ENCODE measurements at regions not wholly inside any gene's neighbourhood (a gene's known extent, or its start where the extent isn't known, plus 50 kb on each side); places are given as distances from the start of the nearest gene placed in this dataset.

- Histone ChIP-seq H4K20me1 (ENCODE audit: insufficient read depth, low read length, poor library complexity, severe bottlenecking) (no peaks in the 10 kb centered on the region), H3K4me2 (ENCODE audit: low read depth, low read length, poor library complexity, severe bottlenecking) (no peak overlapping the region), H3K79me2 (ENCODE audit: insufficient read depth, low read length) (no peaks in the 10 kb centered on the region), H3K4me1 (ENCODE audit: insufficient read depth, low read length, poor library complexity, severe bottlenecking) (no peaks in the 10 kb centered on the region), H3K9ac (ENCODE audit: low read depth, low read length, poor library complexity, severe bottlenecking) (no peak overlapping the region), H3K9me3 (ENCODE audit: insufficient read depth, low read depth, low read length) (no peaks in the 10 kb centered on the region), H3K9me2 (replicated peaks; ENCODE audit: low read depth, low read length) (no peaks in the 10 kb centered on the region), H2AFZ (ENCODE audit: low read length) (no peak overlapping the region), H3F3A (ENCODE audit: low read depth) (no peaks in the 10 kb centered on the region), H3K27me3 (ENCODE audit: insufficient read depth, low read length, poor library complexity, severe bottlenecking) (no peaks in the 10 kb centered on the region), H3K36me3 (ENCODE audit: insufficient read depth, low read length) (no peaks in the 10 kb centered on the region), H3K4me3 (ENCODE audit: low read length, poor library complexity, severe bottlenecking) (no peak overlapping the region)
- TF ChIP-seq CTCF (conservative IDR thresholded peaks at IDR 0.05; ENCODE audit: low read length) (no peak), EZH2phosphoT487 (IDR thresholded peaks at IDR 0.05; ENCODE audit: borderline replicate concordance) (no peak)
Observed at GRCh38 chrX:127732709-127733108, 319.5 kb downstream of the ACTRT1 start.

GRCh38 chrX:127726227-127726626 lies 326.0 kb downstream of the ACTRT1 start:
- Histone ChIP-seq H3K9me2 (replicated peaks; ENCODE audit: low read depth, low read length) (no peaks in the 10 kb centered on the region), H2AFZ (ENCODE audit: low read length) (peak overlapping the region; percentile 49; the same call in 1 of the 2 replicates), H3K27me3 (ENCODE audit: insufficient read depth, low read length, poor library complexity, severe bottlenecking) (no peaks in the 10 kb centered on the region), H3K79me2 (ENCODE audit: insufficient read depth, low read length) (no peaks in the 10 kb centered on the region), H3K4me1 (ENCODE audit: insufficient read depth, low read length, poor library complexity, severe bottlenecking) (no peaks in the 10 kb centered on the region), H3K36me3 (ENCODE audit: insufficient read depth, low read length) (no peaks in the 10 kb centered on the region), H3F3A (ENCODE audit: low read depth) (no peaks in the 10 kb centered on the region), H3K9me3 (ENCODE audit: insufficient read depth, low read depth, low read length) (no peaks in the 10 kb centered on the region), H3K9ac (ENCODE audit: low read depth, low read length, poor library complexity, severe bottlenecking) (no peak overlapping the region), H3K4me2 (ENCODE audit: low read depth, low read length, poor library complexity, severe bottlenecking) (peak overlapping the region; percentile 31), H3K4me3 (ENCODE audit: low read length, poor library complexity, severe bottlenecking) (peak overlapping the region; percentile 17), H4K20me1 (ENCODE audit: insufficient read depth, low read length, poor library complexity, severe bottlenecking) (no peaks in the 10 kb centered on the region)
- TF ChIP-seq CTCF (conservative IDR thresholded peaks at IDR 0.05; ENCODE audit: low read length) = no peak
- no peak for TF ChIP-seq EZH2phosphoT487 (IDR thresholded peaks at IDR 0.05; ENCODE audit: borderline replicate concordance)

- no peaks in the 10 kb centered on the region for H3K4me1 ChIP-seq (ENCODE audit: insufficient read depth, low read length, poor library complexity, severe bottlenecking)
- H3K79me2 ChIP-seq (ENCODE audit: insufficient read depth, low read length) = no peaks in the 10 kb centered on the region
- no peak overlapping the region for H3K4me2 ChIP-seq (ENCODE audit: low read depth, low read length, poor library complexity, severe bottlenecking)
- TF ChIP-seq CTCF (conservative IDR thresholded peaks at IDR 0.05; ENCODE audit: low read length) (no peak), EZH2phosphoT487 (IDR thresholded peaks at IDR 0.05; ENCODE audit: borderline replicate concordance) (no peak)
- no peak overlapping the region for H3K9ac ChIP-seq (ENCODE audit: low read depth, low read length, poor library complexity, severe bottlenecking)
- no peak overlapping the region for H2AFZ ChIP-seq (ENCODE audit: low read length)
- H3K9me3 ChIP-seq (ENCODE audit: insufficient read depth, low read depth, low read length) = no peaks in the 10 kb centered on the region
- H3K9me2 ChIP-seq (replicated peaks; ENCODE audit: low read depth, low read length) = no peaks in the 10 kb centered on the region
- H3K27me3 ChIP-seq (ENCODE audit: insufficient read depth, low read length, poor library complexity, severe bottlenecking) = no peaks in the 10 kb centered on the region
- no peaks in the 10 kb centered on the region for H3K36me3 ChIP-seq (ENCODE audit: insufficient read depth, low read length)
- H4K20me1 ChIP-seq (ENCODE audit: insufficient read depth, low read length, poor library complexity, severe bottlenecking) = no peaks in the 10 kb centered on the region
- no peaks in the 10 kb centered on the region for H3F3A ChIP-seq (ENCODE audit: low read depth)
- no peak overlapping the region for H3K4me3 ChIP-seq (ENCODE audit: low read length, poor library complexity, severe bottlenecking)
Observed at GRCh38 chrX:127708155-127708554, 344.0 kb downstream of the ACTRT1 start.
